PC-3 (cell line): ENCODE measurements at regions not wholly inside any gene's neighbourhood (a gene's known extent, or its start where the extent isn't known, plus 50 kb on each side); places are given as distances from the start of the nearest gene placed in this dataset.

Experiments
- ATAC-seq: fragments of 200-7000 bp; cut with Tn5 transposase; 2 replicates; pipeline ENCODE4 v1.9.1; 2020; ENCODE audit warnings: mild to moderate bottlenecking, moderate library complexity
- BruUV-seq: library from RNA; stranded (reverse); fragments of 400-500 nt; replicated peaks from 2 replicates; lab custom pipeline; 2021; lab: Mats Ljungman, UMichigan
- CTCF ChIA-PET: fragments of 300-600 bp; sonication (Branson Sonifier 250); formaldehyde crosslinking; loops from one replicate; lab custom pipeline; 2022; ENCODE audit warnings: antibody characterized with exemption; lab: Charles Lee
- POLR2A ChIA-PET: fragments of 300-600 bp; sonication (Branson Sonifier 250); formaldehyde crosslinking; loops from one replicate; lab custom pipeline; 2022; ENCODE audit warnings: antibody characterized with exemption; ENCODE audit not compliant: unreplicated experiment; lab: Charles Lee
- DNase-seq: peaks from one replicate; pipeline ENCODE4 v3.0.0-alpha.2; 2015
- H2AFZ ChIP-seq: fragments of 300-600 bp; sonication (generic); 2 replicates; pipeline ENCODE4 v1.6.0; 2016; ENCODE audit warnings: antibody characterized with exemption, low read length
- H3F3A ChIP-seq: fragments of 300-600 bp; sonication (generic); one replicate; pipeline ENCODE4 v1.6.0; 2017; ENCODE audit warnings: antibody characterized with exemption, low read length, control low read depth, mild to moderate bottlenecking; ENCODE audit not compliant: unreplicated experiment
- H3K27ac ChIP-seq: fragments of 300-600 bp; sonication (generic); 2 replicates; pipeline ENCODE4 v1.5.1; 2016; ENCODE audit warnings: mild to moderate bottlenecking, low read length
- H3K27me3 ChIP-seq: fragments of 300-600 bp; sonication (generic); 2 replicates; pipeline ENCODE4 v1.6.1; 2016; ENCODE audit warnings: low read length, mixed read lengths
- H3K36me3 ChIP-seq: fragments of 300-600 bp; sonication (generic); 2 replicates; pipeline ENCODE4 v1.6.1; 2016; ENCODE audit warnings: low read depth, mixed run types, low read length, mixed read lengths
- H3K4me1 ChIP-seq: fragments of 300-600 bp; sonication (generic); 2 replicates; pipeline ENCODE4 v1.5.1; 2016; ENCODE audit warnings: low read length; ENCODE audit not compliant: insufficient read depth
- H3K4me2 ChIP-seq: fragments of 300-600 bp; sonication (generic); 2 replicates; pipeline ENCODE4 v1.6.0; 2016; ENCODE audit warnings: low read length
- H3K4me3 ChIP-seq: fragments of 300-600 bp; sonication (generic); 2 replicates; pipeline ENCODE4 v1.5.1; 2016; ENCODE audit warnings: mild to moderate bottlenecking, low read length, mixed read lengths
- H3K79me2 ChIP-seq: fragments of 300-600 bp; sonication (generic); 2 replicates; pipeline ENCODE4 v1.6.1; 2017; ENCODE audit warnings: low read length, mixed read lengths
- H3K9ac ChIP-seq: fragments of 300-600 bp; sonication (generic); 2 replicates; pipeline ENCODE4 v1.6.0; 2016; ENCODE audit warnings: mild to moderate bottlenecking, low read length
- H3K9me2 ChIP-seq: fragments of 300-600 bp; sonication (generic); replicated peaks from 2 replicates; pipeline ENCODE4 v1.6.1; 2016; ENCODE audit warnings: mixed run types, low read length, mixed read lengths
- H3K9me3 ChIP-seq: fragments of 300-600 bp; sonication (generic); 2 replicates; pipeline ENCODE4 v1.6.1; 2016; ENCODE audit warnings: low read length, mixed read lengths
- H4K20me1 ChIP-seq: fragments of 300-600 bp; sonication (generic); 2 replicates; pipeline ENCODE4 v1.6.1; 2016; ENCODE audit warnings: low read length, mixed read lengths
- CTCF ChIP-seq: fragments of 300-600 bp; sonication (generic); conservative IDR thresholded peaks from 2 replicates; pipeline ENCODE4 v1.5.1; 2017; ENCODE audit warnings: antibody characterized with exemption, low read depth, mild to moderate bottlenecking, low read length
- EZH2 ChIP-seq: fragments of 300-600 bp; sonication (generic); IDR thresholded peaks from one replicate; pipeline ENCODE4 v1.6.1; 2017; ENCODE audit warnings: antibody characterized with exemption, mild to moderate bottlenecking, low read length; ENCODE audit not compliant: unreplicated experiment
- EZH2phosphoT487 ChIP-seq: fragments of 300-600 bp; sonication (generic); IDR thresholded peaks from 2 replicates; pipeline ENCODE4 v1.6.1; 2018; ENCODE audit warnings: mild to moderate bottlenecking, antibody characterized with exemption, low read length, borderline replicate concordance
- intact Hi-C: fragments of 100-400 bp; cut with micrococcal nuclease; formaldehyde crosslinking; loops from 2 replicates; pipeline ENCODE4 v1.9.0; 2023

GRCh38 chr4:181646864-181647263 is 596.3 kb upstream of the TENM3 start:
- TF ChIP-seq EZH2phosphoT487, result no peak
- TF ChIP-seq EZH2, result no peak
- no peak for TF ChIP-seq CTCF
- H3K27me3 ChIP-seq, result peaks cover 4% of the 10 kb centered on the region; the same call in 1 of the 2 replicates
- no peaks in the 10 kb centered on the region for H3K9me2 ChIP-seq
- no peak overlapping the region for H3K4me3 ChIP-seq
- no peaks in the 10 kb centered on the region for H3K79me2 ChIP-seq
- ChIA-PET CTCF (no interaction called here), POLR2A (no interaction called here)
- no peaks in the 10 kb centered on the region for H3K4me1 ChIP-seq
- no peak overlapping the region for H3K27ac ChIP-seq
- H3K9me3 ChIP-seq, result no peaks in the 10 kb centered on the region
- DNase-seq (no peak), ATAC-seq (no peak)
- no peaks in the 10 kb centered on the region for H3K36me3 ChIP-seq
- no peak overlapping the region for H2AFZ ChIP-seq
- H3F3A ChIP-seq, result no peaks in the 10 kb centered on the region
- BruUV-seq, result no TSS peak
- intact Hi-C loops, result no loop called here
- no peak overlapping the region for H3K9ac ChIP-seq
- H3K4me2 ChIP-seq, result no peak overlapping the region
- no peaks in the 10 kb centered on the region for H4K20me1 ChIP-seq

DNA sequence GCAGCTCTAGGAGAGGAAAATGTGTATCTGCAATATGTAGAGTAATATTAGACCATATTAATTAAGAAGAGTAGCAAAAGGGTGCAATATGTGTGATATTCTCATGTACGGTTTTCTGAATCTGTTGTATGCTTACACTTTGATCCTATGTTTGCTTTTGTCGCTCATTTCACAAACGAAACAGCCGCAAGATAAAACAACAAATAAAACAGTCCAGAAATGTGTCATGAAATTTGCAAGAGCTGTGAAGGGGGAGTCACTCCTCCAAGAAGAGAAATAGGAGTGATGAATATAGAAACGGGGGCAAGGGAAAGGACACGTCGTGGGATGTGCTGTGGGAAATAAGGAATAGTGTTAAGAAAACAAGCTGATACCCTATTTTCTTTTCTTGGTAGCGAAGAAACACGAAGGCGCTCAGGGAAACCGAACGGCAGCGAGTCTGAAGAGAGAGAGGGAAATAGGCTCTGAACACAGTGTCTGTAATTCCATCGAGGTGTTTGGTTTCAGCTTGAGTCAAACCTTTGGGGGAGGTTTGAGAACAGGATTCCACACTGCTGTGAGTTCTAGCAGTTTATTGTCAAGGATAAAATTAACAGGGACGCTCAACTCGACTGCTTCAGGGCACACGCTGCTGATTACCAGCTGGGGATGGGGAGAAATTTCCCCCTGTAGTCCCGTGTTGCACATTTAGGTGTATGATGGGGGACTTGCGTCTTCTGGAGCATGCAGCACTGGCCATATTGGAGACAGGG is 595.6 kb upstream of the TENM3 start:
- H4K20me1 ChIP-seq, result no peaks in the 10 kb centered on the region
- peaks cover 4% of the 10 kb centered on the region; the same call in 1 of the 2 replicates for H3K27me3 ChIP-seq
- H3K4me3 ChIP-seq, result no peak overlapping the region
- no peak overlapping the region for H3K4me2 ChIP-seq
- no peaks in the 10 kb centered on the region for H3K36me3 ChIP-seq
- intact Hi-C loops, result no loop called here
- POLR2A ChIA-PET, result no interaction called here
- ATAC-seq, result no peak
- TF ChIP-seq CTCF, result no peak
- TF ChIP-seq EZH2, result no peak
- TF ChIP-seq EZH2phosphoT487, result no peak
- no peak overlapping the region for H3K27ac ChIP-seq
- H2AFZ ChIP-seq, result no peak overlapping the region
- no peaks in the 10 kb centered on the region for H3F3A ChIP-seq
- H3K9ac ChIP-seq, result no peak overlapping the region
- DNase-seq, result no peak
- CTCF ChIA-PET, result no interaction called here
- no peaks in the 10 kb centered on the region for H3K79me2 ChIP-seq
- H3K4me1 ChIP-seq, result no peaks in the 10 kb centered on the region
- H3K9me2 ChIP-seq, result no peaks in the 10 kb centered on the region
- no TSS peak for BruUV-seq
- no peaks in the 10 kb centered on the region for H3K9me3 ChIP-seq
